GM12878 (cell line): ENCODE measurements at regions not wholly inside any gene's neighbourhood (a gene's known extent, or its start where the extent isn't known, plus 50 kb on each side); places are given as distances from the start of the nearest gene placed in this dataset.

Experiments
- CREM ChIP-seq: IDR thresholded peaks from 2 replicates; pipeline ENCODE4 v1.6.1; 2014; ENCODE audit warnings: antibody characterized with exemption, low read depth
- FOXK2 ChIP-seq: fragments of 450-650 bp; IDR thresholded peaks from 2 replicates; pipeline ENCODE4 v1.6.1; 2017; ENCODE audit warnings: mild to moderate bottlenecking, moderate library complexity
- GATAD2B ChIP-seq: fragments of 450-650 bp; conservative IDR thresholded peaks from 2 replicates; pipeline ENCODE4 v1.6.1; 2017; ENCODE audit warnings: low read depth, mild to moderate bottlenecking, moderate library complexity
- JUND ChIP-seq: IDR thresholded peaks from 2 replicates; pipeline ENCODE4 v1.6.1; 2012; ENCODE audit warnings: low read depth, mild to moderate bottlenecking, low read length, improper control_type of control experiment, moderate library complexity
- KLF5 ChIP-seq: fragments of 450-650 bp; IDR thresholded peaks from 2 replicates; pipeline ENCODE4 v1.6.1; 2014; ENCODE audit warnings: mild to moderate bottlenecking; ENCODE audit not compliant: partially characterized antibody
- MXI1 ChIP-seq: fragments of 150-350 bp; IDR thresholded peaks from 2 replicates; pipeline ENCODE4 v1.6.1; 2011; ENCODE audit warnings: low read depth, mild to moderate bottlenecking, inconsistent platforms, low read length, improper control_type of control experiment
- TF ChIP-seq, protein P1 (sequence below): IDR thresholded peaks from 2 replicates; pipeline ENCODE4 v1.6.1; 2012; ENCODE audit warnings: low read depth, low read length, improper control_type of control experiment
- TF ChIP-seq, protein P2 (sequence below): fragments of 450-650 bp; IDR thresholded peaks from 2 replicates; pipeline ENCODE4 v1.6.1; 2017; ENCODE audit warnings: mild to moderate bottlenecking, moderate library complexity
- TF ChIP-seq, protein P3 (sequence below): fragments of 450-650 bp; IDR thresholded peaks from 2 replicates; pipeline ENCODE4 v1.6.1; 2016; ENCODE audit warnings: mild to moderate bottlenecking

DNA sequence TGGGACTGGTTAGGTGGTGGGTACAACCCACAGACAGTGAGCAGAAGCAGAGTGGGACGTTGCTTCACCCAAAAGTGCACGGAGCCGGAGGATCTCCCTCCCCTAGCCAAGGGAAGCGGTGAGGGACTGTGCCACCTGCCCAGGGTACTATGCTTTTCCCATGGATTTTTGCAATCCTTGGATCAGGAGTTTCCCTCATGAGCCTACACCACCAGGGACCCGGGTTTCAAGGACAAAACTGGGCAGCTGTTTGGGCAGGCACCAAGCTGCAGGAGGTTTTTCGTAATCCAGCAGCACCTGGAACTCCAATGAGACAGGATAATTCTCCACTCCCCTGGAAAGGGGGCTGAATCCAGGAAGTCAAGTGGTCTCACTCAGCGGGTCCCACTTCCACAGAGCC is 209.1 kb upstream of the CXCL12 start (continued):
- TF ChIP-seq JUND, result no peak
- TF ChIP-seq, protein P1, sequence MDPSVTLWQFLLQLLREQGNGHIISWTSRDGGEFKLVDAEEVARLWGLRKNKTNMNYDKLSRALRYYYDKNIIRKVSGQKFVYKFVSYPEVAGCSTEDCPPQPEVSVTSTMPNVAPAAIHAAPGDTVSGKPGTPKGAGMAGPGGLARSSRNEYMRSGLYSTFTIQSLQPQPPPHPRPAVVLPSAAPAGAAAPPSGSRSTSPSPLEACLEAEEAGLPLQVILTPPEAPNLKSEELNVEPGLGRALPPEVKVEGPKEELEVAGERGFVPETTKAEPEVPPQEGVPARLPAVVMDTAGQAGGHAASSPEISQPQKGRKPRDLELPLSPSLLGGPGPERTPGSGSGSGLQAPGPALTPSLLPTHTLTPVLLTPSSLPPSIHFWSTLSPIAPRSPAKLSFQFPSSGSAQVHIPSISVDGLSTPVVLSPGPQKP, result no peak
- TF ChIP-seq, protein P2, sequence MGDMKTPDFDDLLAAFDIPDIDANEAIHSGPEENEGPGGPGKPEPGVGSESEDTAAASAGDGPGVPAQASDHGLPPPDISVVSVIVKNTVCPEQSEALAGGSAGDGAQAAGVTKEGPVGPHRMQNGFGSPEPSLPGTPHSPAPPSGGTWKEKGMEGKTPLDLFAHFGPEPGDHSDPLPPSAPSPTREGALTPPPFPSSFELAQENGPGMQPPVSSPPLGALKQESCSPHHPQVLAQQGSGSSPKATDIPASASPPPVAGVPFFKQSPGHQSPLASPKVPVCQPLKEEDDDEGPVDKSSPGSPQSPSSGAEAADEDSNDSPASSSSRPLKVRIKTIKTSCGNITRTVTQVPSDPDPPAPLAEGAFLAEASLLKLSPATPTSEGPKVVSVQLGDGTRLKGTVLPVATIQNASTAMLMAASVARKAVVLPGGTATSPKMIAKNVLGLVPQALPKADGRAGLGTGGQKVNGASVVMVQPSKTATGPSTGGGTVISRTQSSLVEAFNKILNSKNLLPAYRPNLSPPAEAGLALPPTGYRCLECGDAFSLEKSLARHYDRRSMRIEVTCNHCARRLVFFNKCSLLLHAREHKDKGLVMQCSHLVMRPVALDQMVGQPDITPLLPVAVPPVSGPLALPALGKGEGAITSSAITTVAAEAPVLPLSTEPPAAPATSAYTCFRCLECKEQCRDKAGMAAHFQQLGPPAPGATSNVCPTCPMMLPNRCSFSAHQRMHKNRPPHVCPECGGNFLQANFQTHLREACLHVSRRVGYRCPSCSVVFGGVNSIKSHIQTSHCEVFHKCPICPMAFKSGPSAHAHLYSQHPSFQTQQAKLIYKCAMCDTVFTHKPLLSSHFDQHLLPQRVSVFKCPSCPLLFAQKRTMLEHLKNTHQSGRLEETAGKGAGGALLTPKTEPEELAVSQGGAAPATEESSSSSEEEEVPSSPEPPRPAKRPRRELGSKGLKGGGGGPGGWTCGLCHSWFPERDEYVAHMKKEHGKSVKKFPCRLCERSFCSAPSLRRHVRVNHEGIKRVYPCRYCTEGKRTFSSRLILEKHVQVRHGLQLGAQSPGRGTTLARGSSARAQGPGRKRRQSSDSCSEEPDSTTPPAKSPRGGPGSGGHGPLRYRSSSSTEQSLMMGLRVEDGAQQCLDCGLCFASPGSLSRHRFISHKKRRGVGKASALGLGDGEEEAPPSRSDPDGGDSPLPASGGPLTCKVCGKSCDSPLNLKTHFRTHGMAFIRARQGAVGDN, result no peak
- TF ChIP-seq, protein P3, sequence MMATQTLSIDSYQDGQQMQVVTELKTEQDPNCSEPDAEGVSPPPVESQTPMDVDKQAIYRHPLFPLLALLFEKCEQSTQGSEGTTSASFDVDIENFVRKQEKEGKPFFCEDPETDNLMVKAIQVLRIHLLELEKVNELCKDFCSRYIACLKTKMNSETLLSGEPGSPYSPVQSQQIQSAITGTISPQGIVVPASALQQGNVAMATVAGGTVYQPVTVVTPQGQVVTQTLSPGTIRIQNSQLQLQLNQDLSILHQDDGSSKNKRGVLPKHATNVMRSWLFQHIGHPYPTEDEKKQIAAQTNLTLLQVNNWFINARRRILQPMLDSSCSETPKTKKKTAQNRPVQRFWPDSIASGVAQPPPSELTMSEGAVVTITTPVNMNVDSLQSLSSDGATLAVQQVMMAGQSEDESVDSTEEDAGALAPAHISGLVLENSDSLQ, result no peak
- TF ChIP-seq KLF5, result no peak
- TF ChIP-seq CREM, result no peak
- TF ChIP-seq MXI1, result no peak
- TF ChIP-seq FOXK2, result no peak
- TF ChIP-seq GATAD2B, result no peak
